Heart left ventricle (tissue), 13 donors: ENCODE measurements at regions not wholly inside any gene's neighbourhood (a gene's known extent, or its start where the extent isn't known, plus 50 kb on each side); places are given as distances from the start of the nearest gene placed in this dataset.

Experiments
- POLR2A ChIP-seq, 2 donors: fragments of 450-650 bp; IDR thresholded peaks; one replicate each; pipeline ENCODE4 v1.6.1; 2017; ENCODE audit warnings: antibody characterized with exemption in 2 of 2, mild to moderate bottlenecking in 2 of 2, moderate library complexity in 2 of 2
- TF ChIP-seq, protein P1 (sequence below), 12 donors: fragments of 200-600 bp; sonication (generic) in 4 of 12; IDR thresholded peaks; one replicate each; pipeline versions ENCODE4 v1.5.0 to v1.8.0; 2018 to 2022; ENCODE audit warnings: antibody characterized with exemption in 12 of 12, mild to moderate bottlenecking in 5 of 12
- donor health status: ischemic (EF 13 %, LVEDD 7.1; RV severe dilation, severe dysfunction).
- donor health status: DM: no; HTN: yes; CAD: no.
- donor health status: DM: no; HTN: no; CAD: no.
- donor health status: ischemic (EF 25% LVEDD 6.9; RV normal size, moderate dysfunction).
- donor health status: ischemic (EF 25% LVEDD 5.7; RV mildly dilated, moderate dysfunction).
- donor health status: ischemic (EF 35%, LVEDD 5.7; RV mildly dilated, moderate dysfunction).
- donor health status: nonischemic (EF 11% LVEDD 7.7; RV severe dilation, severe dysfunction).
- donor health status: DM: yes; HTN: yes; CAD: no.
- donor health status: PGD.
- donor health status: ischemic (EF 29% LVEDD 5.4; RV normal size, mild dysfunction).
- donor health status: nonischemic (EF 23%, LVEDD 6.1; RV moderate dilation, normal function).

DNA sequence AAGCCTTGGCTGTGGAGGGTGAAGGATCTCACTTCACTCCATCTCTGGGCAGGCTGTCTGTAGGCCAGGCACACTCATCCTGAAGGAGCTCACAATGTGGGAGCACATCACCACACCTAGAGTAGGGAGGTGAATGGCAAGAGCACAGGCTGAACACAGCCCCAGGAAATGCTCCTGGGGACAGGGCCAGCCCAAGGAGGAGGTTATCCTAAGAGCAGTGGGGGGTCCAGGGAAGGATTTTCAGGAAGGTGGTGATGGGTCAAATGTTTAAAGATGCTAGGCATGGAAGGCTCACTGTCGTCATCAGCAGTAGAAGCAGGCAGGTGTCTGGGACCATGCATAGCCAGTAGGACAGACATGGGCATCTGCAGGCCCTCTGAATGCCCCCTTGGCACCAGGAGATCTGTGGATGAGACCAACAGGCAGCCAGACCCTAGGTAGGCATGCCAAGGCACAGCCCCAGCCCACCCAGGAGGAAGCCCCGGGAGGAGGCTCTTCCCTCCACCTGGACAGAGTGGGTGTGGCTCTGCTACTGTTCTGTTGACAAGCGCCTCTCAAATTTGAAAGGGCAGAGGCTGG is 91.7 kb upstream of the RAB6C start:
- TF ChIP-seq, protein P1, sequence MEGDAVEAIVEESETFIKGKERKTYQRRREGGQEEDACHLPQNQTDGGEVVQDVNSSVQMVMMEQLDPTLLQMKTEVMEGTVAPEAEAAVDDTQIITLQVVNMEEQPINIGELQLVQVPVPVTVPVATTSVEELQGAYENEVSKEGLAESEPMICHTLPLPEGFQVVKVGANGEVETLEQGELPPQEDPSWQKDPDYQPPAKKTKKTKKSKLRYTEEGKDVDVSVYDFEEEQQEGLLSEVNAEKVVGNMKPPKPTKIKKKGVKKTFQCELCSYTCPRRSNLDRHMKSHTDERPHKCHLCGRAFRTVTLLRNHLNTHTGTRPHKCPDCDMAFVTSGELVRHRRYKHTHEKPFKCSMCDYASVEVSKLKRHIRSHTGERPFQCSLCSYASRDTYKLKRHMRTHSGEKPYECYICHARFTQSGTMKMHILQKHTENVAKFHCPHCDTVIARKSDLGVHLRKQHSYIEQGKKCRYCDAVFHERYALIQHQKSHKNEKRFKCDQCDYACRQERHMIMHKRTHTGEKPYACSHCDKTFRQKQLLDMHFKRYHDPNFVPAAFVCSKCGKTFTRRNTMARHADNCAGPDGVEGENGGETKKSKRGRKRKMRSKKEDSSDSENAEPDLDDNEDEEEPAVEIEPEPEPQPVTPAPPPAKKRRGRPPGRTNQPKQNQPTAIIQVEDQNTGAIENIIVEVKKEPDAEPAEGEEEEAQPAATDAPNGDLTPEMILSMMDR (IDR thresholded peaks at IDR 0.05): no peak
- no peak for TF ChIP-seq POLR2A (IDR thresholded peaks at IDR 0.05)
